HepG2 (cell line): ENCODE measurements at regions not wholly inside any gene's neighbourhood (a gene's known extent, or its start where the extent isn't known, plus 50 kb on each side); places are given as distances from the start of the nearest gene placed in this dataset.

Source experiments
- ATAC-seq: fragments of 200-7000 bp; cut with Tn5 transposase; 3 replicates; pipeline ENCODE4 v1.9.1; 2020; ENCODE audit warnings: mild to moderate bottlenecking, moderate library complexity
- BruUV-seq: library from RNA; stranded (reverse); fragments of 400-500 nt; replicated peaks from 2 replicates; lab custom pipeline; 2021; lab: Mats Ljungman, UMichigan
- CTCF ChIA-PET: fragments of 300-600 bp; formaldehyde crosslinking; extraction: SDS; loops from one replicate; lab custom pipeline; 2021; ENCODE audit warnings: low total read pairs, inconsistent platforms, low intra/inter-chr PET ratio; lab: Yijun Ruan, JAX
- POLR2A ChIA-PET: fragments of 350-600 bp; sonication (Branson Sonifier 250); formaldehyde crosslinking; loops from one replicate; lab custom pipeline; 2020; ENCODE audit warnings: antibody characterized with exemption, inconsistent platforms; lab: Yijun Ruan, JAX
- DNase-seq: peaks from one replicate; pipeline ENCODE4 v3.0.0-alpha.2; 2015; ENCODE audit warnings: low spot score
- FAIRE-seq: peaks from 3 replicates; lab custom pipeline; 2011; peaks lifted over from hg19 to GRCh38; lab: Jason Lieb, UNC
- H2AFZ ChIP-seq: one replicate; pipeline ENCODE4 v1.6.1; 2011; ENCODE audit warnings: low read length, inconsistent platforms
- H3K27ac ChIP-seq: fragments of 300-600 bp; 3 replicates; pipeline ENCODE4 v1.8.0; 2011; ENCODE audit warnings: mixed run types, mild to moderate bottlenecking, mixed read lengths, low read length, inconsistent platforms; ENCODE audit not compliant: insufficient read depth; ENCODE audit errors: extremely low read length
- H3K27me3 ChIP-seq, 2 experiments: fragments of 200-600 bp in 1 of 2; 2 replicates in 1 of 2; 3 replicates in 1 of 2; pipeline versions ENCODE4 v1.6.0 to v1.8.0; 2011; ENCODE audit warnings: low read length in 2 of 2, mild to moderate bottlenecking in 2 of 2, moderate library complexity in 2 of 2, inconsistent platforms in 1 of 2; ENCODE audit not compliant: insufficient read depth in 2 of 2, control insufficient read depth in 1 of 2
- H3K36me3 ChIP-seq, 2 experiments: fragments of 200-600 bp in 1 of 2; replicated peaks in 1 of 2; 2 replicates in 1 of 2; 3 replicates in 1 of 2; pipeline versions ENCODE4 v1.5.1 to v1.8.0; 2011; ENCODE audit warnings: low read length in 2 of 2, inconsistent platforms in 1 of 2; ENCODE audit not compliant: insufficient read depth in 2 of 2, control insufficient read depth in 1 of 2
- H3K4me1 ChIP-seq: 2 replicates; pipeline ENCODE4 v1.5.1; 2012; ENCODE audit warnings: low read length, inconsistent platforms; ENCODE audit not compliant: insufficient read depth
- H3K4me2 ChIP-seq: 2 replicates; pipeline ENCODE4 v1.6.0; 2011; ENCODE audit warnings: low read depth, low read length, inconsistent platforms
- H3K4me3 ChIP-seq, 3 experiments: fragments of 200-600 bp in 1 of 3; sonication (generic), shearing (Covaris generic) in 1 of 3; replicated peaks in 1 of 3; 2 replicates each; pipeline ENCODE4 v1.5.1; 2011 to 2016; ENCODE audit warnings: low read length in 3 of 3, inconsistent platforms in 2 of 3, low read depth in 2 of 3, mild to moderate bottlenecking in 2 of 3, control low read depth in 1 of 3, mixed read lengths in 1 of 3; ENCODE audit not compliant: insufficient read depth in 1 of 3
- H3K79me2 ChIP-seq: one replicate; pipeline ENCODE4 v1.6.1; 2011; ENCODE audit warnings: low read length, inconsistent platforms; ENCODE audit not compliant: insufficient read depth
- H3K9ac ChIP-seq: 2 replicates; pipeline ENCODE4 v1.6.0; 2011; ENCODE audit warnings: mild to moderate bottlenecking, low read depth, low read length, inconsistent platforms; ENCODE audit not compliant: insufficient read depth
- H3K9me3 ChIP-seq: 2 replicates; pipeline ENCODE4 v1.5.1; 2012; ENCODE audit warnings: mild to moderate bottlenecking, low read length
- H4K20me1 ChIP-seq: 2 replicates; pipeline ENCODE4 v1.6.0; 2011; ENCODE audit warnings: inconsistent platforms, mild to moderate bottlenecking, low read length, moderate library complexity; ENCODE audit not compliant: insufficient read depth
- ASH2L ChIP-seq: fragments of 300-600, 200-600 bp; sonication (generic); IDR thresholded peaks from 2 replicates; pipeline ENCODE4 v1.7.0; 2017; ENCODE audit warnings: low read depth, mild to moderate bottlenecking, moderate library complexity, mixed read lengths, low read length; ENCODE audit not compliant: insufficient read length
- FIP1L1 ChIP-seq: fragments of 200-400 bp; formaldehyde crosslinking; IDR thresholded peaks from 2 replicates; pipeline ENCODE4 v1.6.1; 2018; ENCODE audit warnings: low read depth, mild to moderate bottlenecking, low read length, moderate library complexity, borderline replicate concordance; ENCODE audit not compliant: insufficient read depth
- HNF1A ChIP-seq, 2 experiments: sonication (generic) in 1 of 2; formaldehyde crosslinking in 1 of 2; IDR thresholded peaks; 2 replicates each; pipeline versions ENCODE4 v1.4.0 to v1.6.1; 2016 to 2020; ENCODE audit warnings: borderline replicate concordance in 1 of 2, low read depth in 1 of 2, mild to moderate bottlenecking in 1 of 2, missing genetic modification reagents in 1 of 2
- IKZF5 ChIP-seq: IDR thresholded peaks from 2 replicates; pipeline ENCODE4 v1.6.1; 2018; ENCODE audit warnings: missing genetic modification reagents, mild to moderate bottlenecking, missing compliant biosample characterization
- KAT7 ChIP-seq: IDR thresholded peaks from 2 replicates; pipeline ENCODE4 v1.6.1; 2018; ENCODE audit warnings: borderline replicate concordance, missing compliant biosample characterization
- MED8 ChIP-seq: sonication (generic); formaldehyde crosslinking; IDR thresholded peaks from 2 replicates; pipeline ENCODE4 v1.8.1; 2023; ENCODE audit warnings: mild to moderate bottlenecking, missing genetic modification reagents; ENCODE audit not compliant: insufficient replicate concordance
- MYPOP ChIP-seq: sonication (generic); formaldehyde crosslinking; IDR thresholded peaks from 2 replicates; pipeline ENCODE4 v1.8.1; 2023; ENCODE audit warnings: mild to moderate bottlenecking, moderate library complexity, missing genetic modification reagents
- STAG1 ChIP-seq: sonication (generic); formaldehyde crosslinking; IDR thresholded peaks from 2 replicates; pipeline ENCODE4 v1.4.0; 2020; ENCODE audit warnings: missing genetic modification reagents
- ZNF576 ChIP-seq: sonication (generic); formaldehyde crosslinking; IDR thresholded peaks from 2 replicates; pipeline ENCODE4 v1.4.0; 2020; ENCODE audit warnings: mild to moderate bottlenecking, missing genetic modification reagents
- ZNF800 ChIP-seq: sonication (generic); formaldehyde crosslinking; IDR thresholded peaks from 2 replicates; pipeline ENCODE4 v1.4.0; 2020; ENCODE audit warnings: missing genetic modification reagents
- WGBS: methylation state at CpG from one replicate; pipeline ENCODE4 v1.1.6; 2017; ENCODE audit warnings: low lambda C conversion rate; 5-methylcytosine and 5-hydroxymethylcytosine counted together
- in situ Hi-C: cut with HindIII; loops from 2 replicates; pipeline ENCODE4 v1.10.0; 2017; ENCODE audit warnings: low pct_unique_long_range_greater_than_20kb; ENCODE audit not compliant: extremely low pct_ligation_motif_present
- intact Hi-C: fragments of 100-400 bp; cut with micrococcal nuclease; formaldehyde crosslinking; loops from one replicate; pipeline ENCODE4 v1.10.0; 2022; ENCODE audit not compliant: unreplicated experiment

GRCh38 chr2:12240206-12240605, 476.5 kb upstream of the TRIB2 start (continued):
- TF ChIP-seq HNF1A (IDR thresholded peaks at IDR 0.05; ENCODE audit: low read depth) (no peak), HNF1A (CRISPR knock-in tag; IDR thresholded peaks at IDR 0.05; ENCODE audit: borderline replicate concordance) (no peak), ZNF576 (CRISPR knock-in tag) (no peak), KAT7 (CRISPR knock-in tag) (no peak)

- TF ChIP-seq ZNF800 (no peak), MED8 (CRISPR knock-in tag) (no peak), STAG1 (CRISPR knock-in tag) (no peak), ASH2L (no peak), MYPOP (CRISPR knock-in tag) (no peak), IKZF5 (CRISPR knock-in tag) (no peak), FIP1L1 (no peak)
- in situ Hi-C loops = no loop called here
- no peaks in the 10 kb centered on the region for H3K79me2 ChIP-seq
- H3K27ac ChIP-seq = no peak overlapping the region
- 0% methylated on average over 2 of the region's 2 CpGs for WGBS
- DNase-seq (no peak), ATAC-seq (no peak), FAIRE-seq (no peak)
- POLR2A ChIA-PET = no interaction called here
- H4K20me1 ChIP-seq = no peaks in the 10 kb centered on the region
- H3K36me3 ChIP-seq = no peaks in the 10 kb centered on the region
- H3K27me3 ChIP-seq = no peaks in the 10 kb centered on the region
- H3K4me2 ChIP-seq = no peak overlapping the region
- no peaks in the 10 kb centered on the region for H3K9me3 ChIP-seq
- CTCF ChIA-PET = no interaction called here
- H3K9ac ChIP-seq = no peak overlapping the region
- H3K4me3 ChIP-seq = no peak overlapping the region
- no TSS peak for BruUV-seq
- intact Hi-C loops = no loop called here
- no peaks in the 10 kb centered on the region for H3K4me1 ChIP-seq
- H2AFZ ChIP-seq = no peak overlapping the region
Measured at GRCh38 chr2:12243381-12243780, 473.4 kb upstream of the TRIB2 start.
